Mucosa of descending colon (tissue), 3 donors: ENCODE measurements at regions not wholly inside any gene's neighbourhood (a gene's known extent, or its start where the extent isn't known, plus 50 kb on each side); places are given as distances from the start of the nearest gene placed in this dataset.

ENCODE experiments used
- ATAC-seq: fragments of 200-7000 bp; cut with Tn5 transposase; one replicate; pipeline ENCODE4 v1.9.1; 2020; ENCODE audit warnings: mild to moderate bottlenecking, moderate library complexity
- DNase-seq, 3 donors: peaks; one replicate each; pipeline ENCODE4 v3.0.0-alpha.2; 2020
- H3K36me3 ChIP-seq: fragments of 200-600 bp; one replicate; pipeline ENCODE4 v1.8.0; 2021; ENCODE audit warnings: low read depth, mild to moderate bottlenecking
- H3K4me1 ChIP-seq: fragments of 200-600 bp; one replicate; pipeline ENCODE4 v1.8.0; 2021; ENCODE audit warnings: low read depth, mild to moderate bottlenecking
- H3K4me3 ChIP-seq: fragments of 200-600 bp; one replicate; pipeline ENCODE4 v1.8.0; 2021; ENCODE audit warnings: mild to moderate bottlenecking
- H3K9me3 ChIP-seq: fragments of 200-600 bp; one replicate; pipeline ENCODE4 v1.8.0; 2021; ENCODE audit warnings: mild to moderate bottlenecking
- intact Hi-C, 2 donors: fragments of 100-400 bp; cut with DNase I in 1 of 2; cut with micrococcal nuclease in 1 of 2; formaldehyde crosslinking; loops; one replicate each; pipeline versions ENCODE4 v1.11.0 to v1.11.1; 2022; cut with DNase I, micrococcal nuclease
- TF ChIP-seq, protein P1 (sequence below): fragments of 200-600 bp; IDR thresholded peaks from one replicate; pipeline ENCODE4 v1.8.0; 2022; ENCODE audit warnings: antibody characterized with exemption, mild to moderate bottlenecking
- donor health status: DM: no; HTN: no; CAD: no; lungs with moderate emphysema.
- donor health status: DM: no; HTN: no; CAD: no.
- donor health status: DM: no; HTN: yes; CAD: no.

DNA sequence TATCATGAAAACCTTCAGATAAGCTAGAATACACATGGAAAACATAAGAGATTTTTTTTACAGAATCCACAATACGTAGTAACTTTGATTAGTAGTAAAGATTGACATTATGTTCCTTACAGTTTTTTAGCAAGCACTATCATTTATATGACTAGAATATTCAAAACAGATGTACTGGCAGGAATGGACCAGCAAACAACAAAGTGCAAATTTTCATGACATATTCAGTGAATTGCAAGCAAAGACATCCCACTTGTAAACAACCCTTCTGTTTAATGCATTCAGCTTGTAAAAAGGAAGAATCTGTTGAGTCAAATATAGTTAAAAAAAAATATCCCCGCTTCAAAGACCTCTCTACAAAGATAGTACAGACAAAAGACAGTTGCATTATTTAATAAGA, 403.7 kb upstream of the TRAM1L1 start:
- Histone ChIP-seq H3K9me3 (no peaks in the 10 kb centered on the region), H3K36me3 (no peaks in the 10 kb centered on the region), H3K4me3 (no peak overlapping the region), H3K4me1 (no peaks in the 10 kb centered on the region)
- TF ChIP-seq, protein P1, sequence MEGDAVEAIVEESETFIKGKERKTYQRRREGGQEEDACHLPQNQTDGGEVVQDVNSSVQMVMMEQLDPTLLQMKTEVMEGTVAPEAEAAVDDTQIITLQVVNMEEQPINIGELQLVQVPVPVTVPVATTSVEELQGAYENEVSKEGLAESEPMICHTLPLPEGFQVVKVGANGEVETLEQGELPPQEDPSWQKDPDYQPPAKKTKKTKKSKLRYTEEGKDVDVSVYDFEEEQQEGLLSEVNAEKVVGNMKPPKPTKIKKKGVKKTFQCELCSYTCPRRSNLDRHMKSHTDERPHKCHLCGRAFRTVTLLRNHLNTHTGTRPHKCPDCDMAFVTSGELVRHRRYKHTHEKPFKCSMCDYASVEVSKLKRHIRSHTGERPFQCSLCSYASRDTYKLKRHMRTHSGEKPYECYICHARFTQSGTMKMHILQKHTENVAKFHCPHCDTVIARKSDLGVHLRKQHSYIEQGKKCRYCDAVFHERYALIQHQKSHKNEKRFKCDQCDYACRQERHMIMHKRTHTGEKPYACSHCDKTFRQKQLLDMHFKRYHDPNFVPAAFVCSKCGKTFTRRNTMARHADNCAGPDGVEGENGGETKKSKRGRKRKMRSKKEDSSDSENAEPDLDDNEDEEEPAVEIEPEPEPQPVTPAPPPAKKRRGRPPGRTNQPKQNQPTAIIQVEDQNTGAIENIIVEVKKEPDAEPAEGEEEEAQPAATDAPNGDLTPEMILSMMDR, result no peak
- ATAC-seq (no peak), DNase-seq (no peak)
- intact Hi-C loops, result no loop called here

DNA sequence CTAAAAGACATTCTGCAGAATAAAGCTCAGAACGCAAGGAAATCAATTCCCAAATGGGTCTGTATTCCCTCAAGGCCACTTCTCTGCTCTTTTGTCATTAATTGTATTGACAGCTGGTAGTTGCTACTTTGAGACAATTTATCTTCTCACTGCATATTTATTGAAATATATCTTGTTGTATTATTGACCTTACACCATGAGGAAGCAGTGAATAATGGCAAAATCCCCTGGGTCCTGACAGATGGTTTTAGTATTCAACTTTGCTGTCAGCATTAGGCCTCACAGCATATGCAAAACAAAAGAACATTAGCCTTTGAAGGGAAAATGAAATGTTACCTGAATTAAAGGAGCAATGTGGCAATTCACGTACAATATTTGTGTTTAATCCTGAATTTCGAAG, 406.1 kb upstream of the TRAM1L1 start:
- intact Hi-C loops, result no loop called here
- Histone ChIP-seq H3K9me3 (no peaks in the 10 kb centered on the region), H3K36me3 (no peaks in the 10 kb centered on the region), H3K4me1 (no peaks in the 10 kb centered on the region), H3K4me3 (no peak overlapping the region)
- TF ChIP-seq, protein P1, result no peak
- no peak for ATAC-seq
- no peak for DNase-seq

DNA sequence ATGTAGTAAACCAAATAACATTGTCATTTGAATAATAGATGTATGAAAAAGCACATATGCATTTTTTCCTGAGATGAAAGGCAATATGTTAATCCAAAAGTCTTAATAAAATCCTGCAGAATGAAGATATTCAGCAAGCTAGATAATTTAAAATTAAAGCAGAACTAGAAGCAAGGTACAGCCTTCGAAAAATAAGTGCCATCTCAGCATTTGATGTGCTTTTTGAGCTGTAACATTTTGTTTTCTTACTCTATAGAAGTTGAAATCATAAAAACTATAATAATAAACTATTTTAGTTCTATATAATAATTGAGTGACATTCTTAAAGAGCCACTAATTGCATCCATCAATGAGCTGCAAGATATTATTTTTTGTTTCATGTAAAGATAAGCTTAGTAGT, 410.4 kb upstream of the TRAM1L1 start:
- H3K9me3 ChIP-seq, result no peaks in the 10 kb centered on the region
- TF ChIP-seq, protein P1, result no peak
- no peak overlapping the region for H3K4me3 ChIP-seq
- ATAC-seq (no peak), DNase-seq (no peak)
- intact Hi-C loops, result no loop called here
- no peaks in the 10 kb centered on the region for H3K4me1 ChIP-seq
- no peaks in the 10 kb centered on the region for H3K36me3 ChIP-seq

DNA sequence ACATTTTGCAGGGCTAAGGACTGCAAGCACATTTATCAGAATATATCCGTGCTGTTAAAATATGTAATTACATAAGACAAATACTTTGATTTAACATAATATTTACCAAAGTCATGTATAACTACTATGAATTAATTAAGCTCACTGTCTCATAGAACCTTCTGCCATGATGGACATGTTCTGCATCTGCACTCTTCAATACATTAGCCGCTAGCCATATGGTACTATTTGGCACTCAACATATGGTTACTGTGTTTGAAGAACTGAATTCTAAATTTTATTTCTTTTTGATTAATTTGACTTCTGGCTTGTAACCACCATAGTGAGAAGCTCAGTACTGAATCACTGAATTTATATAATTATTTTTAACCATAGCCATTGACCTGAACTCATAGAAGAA, 427.0 kb upstream of the TRAM1L1 start:
- DNase-seq, result no peak
- TF ChIP-seq, protein P1, result no peak
- no peak for ATAC-seq
- Histone ChIP-seq H3K36me3 (no peaks in the 10 kb centered on the region), H3K9me3 (no peaks in the 10 kb centered on the region), H3K4me1 (no peaks in the 10 kb centered on the region), H3K4me3 (no peak overlapping the region)
- intact Hi-C loops, result no loop called here

DNA sequence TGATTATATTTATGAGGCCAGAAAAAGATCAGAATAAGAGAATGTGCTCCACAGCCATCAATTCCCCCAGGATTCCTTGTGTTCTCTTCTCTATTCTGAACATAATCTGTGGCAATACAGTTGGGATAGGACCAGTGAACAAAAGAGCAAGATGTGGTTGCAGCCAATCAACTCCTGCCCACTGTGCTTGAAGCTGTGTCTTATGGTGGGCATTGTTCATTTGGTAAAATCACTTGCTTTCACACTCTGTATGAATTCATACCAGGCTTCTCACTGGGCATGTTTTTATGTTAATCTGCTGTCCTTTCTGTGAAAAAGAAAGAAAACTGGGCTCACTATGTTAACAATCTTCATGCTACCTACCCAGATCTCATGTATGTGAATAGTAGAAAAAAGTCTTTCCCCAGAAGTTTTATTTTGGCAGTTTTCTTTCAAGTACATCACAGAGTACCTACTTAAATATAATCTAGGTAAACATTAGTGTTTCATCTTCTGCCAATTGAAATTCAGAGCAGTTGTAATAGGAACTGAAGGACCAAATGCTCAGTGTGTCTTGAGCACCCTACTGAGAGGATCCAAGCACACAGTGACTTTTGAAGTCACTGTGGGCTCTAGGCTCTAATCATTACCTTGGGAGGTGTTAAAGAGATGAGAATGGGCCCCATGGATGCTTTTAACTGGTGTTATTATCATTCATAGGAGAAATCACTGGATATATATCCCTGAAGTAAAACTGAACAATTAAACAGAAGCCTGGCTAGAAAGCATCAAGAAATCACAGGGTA, 429.2 kb upstream of the TRAM1L1 start:
- Histone ChIP-seq H3K36me3 (no peaks in the 10 kb centered on the region), H3K4me1 (no peaks in the 10 kb centered on the region), H3K4me3 (no peak overlapping the region), H3K9me3 (peaks cover 4% of the 10 kb centered on the region)
- TF ChIP-seq, protein P1, result no peak
- DNase-seq (no peak), ATAC-seq (no peak)
- intact Hi-C loops, result no loop called here
